Bronchial epithelial cell (primary cell): ENCODE measurements at regions not wholly inside any gene's neighbourhood (a gene's known extent, or its start where the extent isn't known, plus 50 kb on each side); places are given as distances from the start of the nearest gene placed in this dataset.
A peak's percentile ranks its signal among the peaks of the same experiment; 100 is the strongest.

Experiments
- DNase-seq: peaks from one replicate; pipeline ENCODE4 v3.0.0-alpha.2; 2010; ENCODE audit warnings: low read depth
- FAIRE-seq: peaks from 2 replicates; lab custom pipeline; 2011; peaks lifted over from hg19 to GRCh38; lab: Jason Lieb, UNC
- H3K27me3 ChIP-seq: 2 replicates; pipeline ENCODE4 v1.5.1; 2011; ENCODE audit warnings: low read length; ENCODE audit not compliant: control insufficient read depth, insufficient read depth
- H3K36me3 ChIP-seq: 2 replicates; pipeline ENCODE4 v1.5.1; 2011; ENCODE audit warnings: low read length; ENCODE audit not compliant: control insufficient read depth, insufficient read depth
- H3K4me3 ChIP-seq: 2 replicates; pipeline ENCODE4 v1.5.1; 2011; ENCODE audit warnings: mild to moderate bottlenecking, low read depth, low read length, control low read depth
- TF ChIP-seq, protein P1 (sequence below): IDR thresholded peaks from 2 replicates; pipeline ENCODE4 v1.5.1; 2011; ENCODE audit warnings: mild to moderate bottlenecking, moderate library complexity, low read length, control low read depth, inconsistent platforms; ENCODE audit not compliant: insufficient read depth, severe bottlenecking

DNA sequence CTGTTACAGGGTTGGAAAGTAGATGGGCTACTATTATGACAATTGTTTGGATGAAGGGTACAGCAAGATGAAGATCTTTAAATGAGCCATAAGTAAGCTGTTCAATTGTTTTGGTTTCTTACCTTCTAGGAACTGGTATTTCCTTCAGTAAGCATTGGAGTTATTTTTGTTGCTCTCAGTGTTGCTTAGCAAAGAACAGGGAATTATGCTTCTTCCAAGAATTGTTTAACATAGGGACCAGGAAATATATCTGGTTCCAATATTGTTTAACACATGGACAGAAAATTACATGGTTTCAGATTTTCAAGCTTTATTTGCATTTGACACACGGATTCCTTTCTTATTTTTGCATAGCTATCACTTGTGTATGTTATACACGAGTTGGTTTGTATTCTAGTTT, 1999.0 kb downstream of the ARAP2 start:
- no peak overlapping the region for H3K4me3 ChIP-seq
- TF ChIP-seq, protein P1, sequence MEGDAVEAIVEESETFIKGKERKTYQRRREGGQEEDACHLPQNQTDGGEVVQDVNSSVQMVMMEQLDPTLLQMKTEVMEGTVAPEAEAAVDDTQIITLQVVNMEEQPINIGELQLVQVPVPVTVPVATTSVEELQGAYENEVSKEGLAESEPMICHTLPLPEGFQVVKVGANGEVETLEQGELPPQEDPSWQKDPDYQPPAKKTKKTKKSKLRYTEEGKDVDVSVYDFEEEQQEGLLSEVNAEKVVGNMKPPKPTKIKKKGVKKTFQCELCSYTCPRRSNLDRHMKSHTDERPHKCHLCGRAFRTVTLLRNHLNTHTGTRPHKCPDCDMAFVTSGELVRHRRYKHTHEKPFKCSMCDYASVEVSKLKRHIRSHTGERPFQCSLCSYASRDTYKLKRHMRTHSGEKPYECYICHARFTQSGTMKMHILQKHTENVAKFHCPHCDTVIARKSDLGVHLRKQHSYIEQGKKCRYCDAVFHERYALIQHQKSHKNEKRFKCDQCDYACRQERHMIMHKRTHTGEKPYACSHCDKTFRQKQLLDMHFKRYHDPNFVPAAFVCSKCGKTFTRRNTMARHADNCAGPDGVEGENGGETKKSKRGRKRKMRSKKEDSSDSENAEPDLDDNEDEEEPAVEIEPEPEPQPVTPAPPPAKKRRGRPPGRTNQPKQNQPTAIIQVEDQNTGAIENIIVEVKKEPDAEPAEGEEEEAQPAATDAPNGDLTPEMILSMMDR = no peak
- no peak for FAIRE-seq
- no peaks in the 10 kb centered on the region for H3K27me3 ChIP-seq
- H3K36me3 ChIP-seq = no peaks in the 10 kb centered on the region
- DNase-seq = no peak

DNA sequence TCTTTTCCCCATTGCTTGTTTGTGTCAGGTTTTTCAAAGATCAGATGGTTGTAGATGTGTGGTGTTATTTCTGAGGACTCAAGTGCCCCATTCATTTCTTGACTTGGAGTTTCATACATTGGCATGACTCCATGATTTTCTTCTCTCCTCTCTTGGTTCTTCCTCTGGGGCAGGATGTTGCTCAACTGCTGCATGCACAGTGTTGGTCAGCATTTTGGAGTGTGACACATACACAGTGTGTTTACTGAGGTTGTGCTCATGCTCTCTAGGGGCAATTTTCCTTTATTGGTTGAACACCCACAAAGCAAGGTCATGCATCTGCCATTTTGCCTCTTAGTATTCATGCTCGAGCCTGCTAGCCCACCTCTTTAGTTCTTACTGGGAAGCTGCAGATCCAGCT, 1993.8 kb downstream of the ARAP2 start:
- no peak for FAIRE-seq
- Histone ChIP-seq H3K4me3 (no peak overlapping the region), H3K36me3 (no peaks in the 10 kb centered on the region), H3K27me3 (no peaks in the 10 kb centered on the region)
- TF ChIP-seq, protein P1 = no peak
- DNase-seq = peak; percentile 83

DNA sequence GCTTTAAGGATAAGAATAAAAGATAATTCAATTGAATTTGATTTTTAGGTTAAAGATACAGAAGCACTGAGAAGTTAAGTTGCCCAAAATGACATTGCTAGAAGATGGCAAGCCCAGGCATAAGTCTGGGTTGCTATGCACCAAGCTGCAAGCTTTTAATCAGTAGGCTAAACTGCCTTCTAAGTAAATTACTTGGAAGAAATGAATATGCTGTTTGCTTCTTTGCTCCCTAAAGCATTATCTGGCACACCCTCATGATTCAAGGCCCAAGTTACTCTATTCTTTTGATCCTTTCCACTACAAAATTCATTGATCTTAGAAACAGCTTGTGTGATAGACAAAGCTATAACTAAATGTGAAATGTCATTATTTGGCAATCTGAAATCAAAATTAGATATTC, 1991.1 kb downstream of the ARAP2 start:
- Histone ChIP-seq H3K4me3 (no peak overlapping the region), H3K27me3 (no peaks in the 10 kb centered on the region), H3K36me3 (no peaks in the 10 kb centered on the region)
- FAIRE-seq = no peak
- DNase-seq = no peak
- TF ChIP-seq, protein P1 = no peak

DNA sequence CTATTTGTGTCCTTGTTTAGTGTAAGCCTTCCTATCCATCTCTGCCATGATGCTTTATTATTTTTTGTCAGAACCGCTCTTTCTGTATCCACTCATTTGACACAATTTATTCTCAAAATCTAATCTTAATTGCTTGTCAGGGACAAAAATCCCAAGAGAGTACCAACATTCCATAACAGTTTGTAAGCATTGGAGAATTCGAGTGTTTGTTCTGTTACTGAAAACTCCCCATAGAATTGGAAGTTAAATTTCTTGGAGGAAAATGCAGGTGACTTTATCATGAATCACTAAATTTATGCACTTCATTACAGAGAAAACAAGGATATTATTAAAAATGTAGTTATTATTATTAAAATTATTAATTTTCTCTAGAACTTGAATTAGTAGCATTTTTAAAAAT, 1986.1 kb downstream of the ARAP2 start:
- Histone ChIP-seq H3K4me3 (no peak overlapping the region), H3K27me3 (no peaks in the 10 kb centered on the region), H3K36me3 (no peaks in the 10 kb centered on the region)
- DNase-seq (peak; percentile 5), FAIRE-seq (no peak)
- TF ChIP-seq, protein P1 = no peak

DNA sequence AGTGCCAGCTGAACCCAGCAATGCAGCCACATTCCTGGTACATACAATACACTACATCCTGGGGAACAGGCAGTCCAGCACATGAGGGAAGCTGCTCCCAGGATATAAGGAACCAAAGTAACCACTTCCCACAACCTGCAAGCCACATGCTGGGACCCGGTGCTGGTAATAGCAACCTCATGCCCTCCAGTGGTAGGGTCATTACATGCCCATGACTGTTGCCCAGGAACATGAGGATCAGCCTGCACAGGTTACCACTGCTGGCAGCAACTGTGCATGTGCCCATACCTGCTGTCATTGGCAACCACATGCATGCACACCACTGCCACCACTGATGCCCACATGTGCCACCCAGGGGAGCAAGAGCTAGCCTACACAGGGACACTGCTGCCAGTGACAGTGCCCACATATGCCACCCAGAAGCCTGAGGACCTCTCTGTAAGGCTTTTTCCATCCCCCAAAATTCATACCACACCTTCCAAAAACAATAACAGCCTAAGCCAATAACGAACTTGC, 1982.5 kb downstream of the ARAP2 start:
- H3K27me3 ChIP-seq = no peaks in the 10 kb centered on the region
- FAIRE-seq (peak; percentile 47), DNase-seq (peak; percentile 5)
- TF ChIP-seq, protein P1 = no peak
- no peak overlapping the region for H3K4me3 ChIP-seq
- H3K36me3 ChIP-seq = no peaks in the 10 kb centered on the region

DNA sequence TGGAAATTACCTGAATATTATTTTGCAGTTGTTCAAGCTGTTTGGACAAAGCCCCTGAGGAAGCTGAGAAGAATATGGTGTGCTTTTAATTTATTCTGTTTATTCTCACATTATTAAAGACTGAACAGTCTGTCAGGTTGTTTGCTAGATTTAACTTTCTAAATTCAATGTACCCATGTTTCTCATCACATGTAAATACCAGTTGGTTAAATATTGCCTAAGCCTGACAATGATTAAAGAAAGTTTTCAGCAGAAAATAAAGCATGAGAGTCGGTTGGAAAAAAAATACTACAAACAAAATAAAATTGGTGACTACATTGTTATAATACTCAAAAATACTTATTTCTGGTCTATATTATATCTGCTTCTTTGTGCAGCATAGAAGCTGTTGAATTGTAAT, 1974.7 kb downstream of the ARAP2 start:
- H3K4me3 ChIP-seq = no peak overlapping the region
- TF ChIP-seq, protein P1 = no peak
- no peak for DNase-seq
- no peaks in the 10 kb centered on the region for H3K36me3 ChIP-seq
- no peak for FAIRE-seq
- no peaks in the 10 kb centered on the region for H3K27me3 ChIP-seq
